HG03442 (cell line): ENCODE measurements at regions not wholly inside any gene's neighbourhood (a gene's known extent, or its start where the extent isn't known, plus 50 kb on each side); places are given as distances from the start of the nearest gene placed in this dataset.
"Not testable (repeated sequence)": the region's sequence is repeated elsewhere in the genome, so short reads cannot be mapped to it uniquely, and the experiment has no call there.

Experiments used
- ATAC-seq: cut with Tn5 transposase; IDR thresholded peaks from one replicate; pipeline ENCODE4 v1.9.1; 2021; ENCODE audit warnings: mild to moderate bottlenecking, moderate library complexity; ENCODE audit not compliant: unreplicated experiment

DNA sequence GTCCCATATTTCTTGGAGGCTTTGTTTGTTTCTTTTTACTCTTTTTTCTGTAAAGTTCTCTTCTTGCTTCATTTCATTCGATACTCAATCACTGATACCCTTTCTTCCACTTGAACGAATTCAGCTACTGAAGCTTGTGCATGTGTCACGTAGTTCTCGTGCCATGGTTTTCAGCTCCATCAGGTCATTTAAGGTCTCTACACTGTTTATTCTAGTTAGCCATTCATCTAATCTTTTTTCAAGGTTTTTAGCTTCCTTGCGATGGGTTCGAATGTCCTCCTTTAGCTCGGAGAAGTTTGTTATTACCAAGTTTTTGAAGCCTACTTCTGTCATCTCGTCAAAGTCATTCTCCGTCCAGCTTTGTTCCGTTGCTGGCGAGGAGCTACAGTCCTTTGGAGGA lies 55.6 kb upstream of the CRYM start:
- ATAC-seq = not testable (repeated sequence)
